ENCODE measurements at regions not wholly inside any gene's neighbourhood (a gene's known extent, or its start where the extent isn't known, plus 50 kb on each side); places are given as distances from the start of the nearest gene placed in this dataset.

DNA sequence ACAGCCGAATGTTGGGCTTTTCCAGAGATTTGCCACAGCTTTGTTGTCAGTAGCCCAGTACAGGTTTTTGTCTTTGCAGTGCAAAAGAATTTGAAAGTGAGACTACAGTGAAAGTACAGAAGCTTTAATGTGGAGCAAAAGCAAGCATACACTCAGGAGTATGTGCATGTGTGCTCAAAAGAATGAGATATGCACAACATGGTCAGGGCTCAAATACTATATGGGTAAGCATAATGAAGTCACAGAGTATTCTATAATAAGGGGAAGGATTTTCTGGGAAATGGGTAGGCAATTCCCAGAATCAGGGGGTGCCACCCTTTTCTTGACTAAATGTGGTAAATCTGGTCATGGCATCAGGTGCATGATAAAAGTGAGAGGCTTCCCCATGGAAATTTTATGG lies 72.1 kb upstream of the SULT1C3 start:
- no peaks in the 10 kb centered on the region for H3K36me3 ChIP-seq
- intact Hi-C loops (cut with DNase I) = no loop called here
- DNase-seq (ENCODE audit: extremely low spot score in 2 of 2) = no peak
- H3K27me3 ChIP-seq = no peaks in the 10 kb centered on the region
- H3K9me3 ChIP-seq = no peaks in the 10 kb centered on the region
- no peak overlapping the region for H3K4me3 ChIP-seq
- no peaks in the 10 kb centered on the region for H3K4me1 ChIP-seq
- no peak overlapping the region for H3K27ac ChIP-seq
- TF ChIP-seq, protein P1, sequence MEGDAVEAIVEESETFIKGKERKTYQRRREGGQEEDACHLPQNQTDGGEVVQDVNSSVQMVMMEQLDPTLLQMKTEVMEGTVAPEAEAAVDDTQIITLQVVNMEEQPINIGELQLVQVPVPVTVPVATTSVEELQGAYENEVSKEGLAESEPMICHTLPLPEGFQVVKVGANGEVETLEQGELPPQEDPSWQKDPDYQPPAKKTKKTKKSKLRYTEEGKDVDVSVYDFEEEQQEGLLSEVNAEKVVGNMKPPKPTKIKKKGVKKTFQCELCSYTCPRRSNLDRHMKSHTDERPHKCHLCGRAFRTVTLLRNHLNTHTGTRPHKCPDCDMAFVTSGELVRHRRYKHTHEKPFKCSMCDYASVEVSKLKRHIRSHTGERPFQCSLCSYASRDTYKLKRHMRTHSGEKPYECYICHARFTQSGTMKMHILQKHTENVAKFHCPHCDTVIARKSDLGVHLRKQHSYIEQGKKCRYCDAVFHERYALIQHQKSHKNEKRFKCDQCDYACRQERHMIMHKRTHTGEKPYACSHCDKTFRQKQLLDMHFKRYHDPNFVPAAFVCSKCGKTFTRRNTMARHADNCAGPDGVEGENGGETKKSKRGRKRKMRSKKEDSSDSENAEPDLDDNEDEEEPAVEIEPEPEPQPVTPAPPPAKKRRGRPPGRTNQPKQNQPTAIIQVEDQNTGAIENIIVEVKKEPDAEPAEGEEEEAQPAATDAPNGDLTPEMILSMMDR (IDR thresholded peaks at IDR 0.05) = no peak
- no peak for TF ChIP-seq POLR2A (IDR thresholded peaks at IDR 0.05)
- TF ChIP-seq POLR2AphosphoS5 (IDR thresholded peaks at IDR 0.05; ENCODE audit: insufficient read depth in 1 of 2, low read depth in 1 of 2) = no peak

DNA sequence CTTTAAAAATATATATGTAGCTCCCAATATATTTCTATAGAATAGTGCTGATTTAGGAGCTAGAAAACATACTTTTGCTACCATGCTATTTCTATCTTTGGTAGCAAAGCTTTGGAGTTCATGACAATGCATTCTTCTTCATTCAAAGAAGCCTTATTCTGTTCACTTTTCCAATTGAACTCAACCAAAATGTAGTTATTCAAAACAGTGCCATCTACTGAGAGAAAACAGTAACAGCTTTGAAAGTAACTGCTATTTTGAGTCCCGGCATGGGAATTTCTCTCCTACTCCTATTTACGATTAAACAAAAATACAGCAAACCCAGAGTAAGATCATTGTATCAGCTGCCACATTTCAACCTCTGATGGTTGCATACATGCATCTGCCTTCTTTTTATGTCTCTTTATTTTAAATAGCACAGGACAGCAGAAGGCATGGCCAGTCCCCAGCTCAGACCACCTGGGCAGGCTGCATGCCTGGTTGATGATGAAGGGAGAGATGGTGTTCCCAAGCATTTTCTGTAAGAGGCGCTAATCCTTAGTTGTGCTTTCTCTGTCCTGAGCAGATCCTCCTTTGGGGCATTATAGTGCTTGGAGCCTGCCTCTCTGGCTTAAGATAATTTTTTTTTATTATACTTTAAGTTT lies 69.7 kb upstream of the SULT1C3 start:
- Histone ChIP-seq H3K4me1 (no peaks in the 10 kb centered on the region), H3K9me3 (no peaks in the 10 kb centered on the region), H3K27me3 (no peaks in the 10 kb centered on the region), H3K27ac (no peak overlapping the region), H3K4me3 (no peak overlapping the region), H3K36me3 (no peaks in the 10 kb centered on the region)
- intact Hi-C loops (cut with DNase I) = no loop called here
- no peak for TF ChIP-seq POLR2AphosphoS5 (IDR thresholded peaks at IDR 0.05; ENCODE audit: insufficient read depth in 1 of 2, low read depth in 1 of 2)
- TF ChIP-seq, protein P1 (IDR thresholded peaks at IDR 0.05) = no peak
- no peak for TF ChIP-seq POLR2A (IDR thresholded peaks at IDR 0.05)
- no peak for DNase-seq (ENCODE audit: extremely low spot score in 2 of 2)

DNA sequence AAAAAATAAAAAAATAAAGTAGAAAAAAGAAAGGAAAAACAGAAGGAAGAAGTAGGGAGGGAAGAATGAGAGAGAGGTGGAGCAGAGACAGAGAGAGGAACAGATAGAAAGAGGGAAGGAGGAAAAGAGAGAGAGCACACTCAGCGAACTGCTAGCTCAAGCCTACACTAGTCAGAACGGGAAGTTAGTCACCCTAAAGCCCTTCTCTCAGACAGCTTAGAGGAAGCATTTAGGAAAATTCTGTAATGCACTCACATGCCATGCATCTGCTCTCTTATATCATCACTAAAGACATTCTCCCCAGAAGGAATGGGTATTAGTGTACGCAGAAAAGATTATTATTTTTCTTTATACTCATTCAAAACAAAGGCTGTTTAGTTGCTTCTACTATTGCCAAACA lies 68.1 kb upstream of the SULT1C3 start:
- Histone ChIP-seq H3K9me3 (no peaks in the 10 kb centered on the region), H3K36me3 (no peaks in the 10 kb centered on the region), H3K4me3 (no peak overlapping the region), H3K27me3 (no peaks in the 10 kb centered on the region), H3K4me1 (no peaks in the 10 kb centered on the region), H3K27ac (no peak overlapping the region)
- no peak for DNase-seq (ENCODE audit: extremely low spot score in 2 of 2)
- TF ChIP-seq, protein P1 (IDR thresholded peaks at IDR 0.05) = no peak
- TF ChIP-seq POLR2AphosphoS5 (IDR thresholded peaks at IDR 0.05; ENCODE audit: insufficient read depth in 1 of 2, low read depth in 1 of 2) (no peak), POLR2A (IDR thresholded peaks at IDR 0.05) (no peak)
- intact Hi-C loops (cut with DNase I) = no loop called here

DNA sequence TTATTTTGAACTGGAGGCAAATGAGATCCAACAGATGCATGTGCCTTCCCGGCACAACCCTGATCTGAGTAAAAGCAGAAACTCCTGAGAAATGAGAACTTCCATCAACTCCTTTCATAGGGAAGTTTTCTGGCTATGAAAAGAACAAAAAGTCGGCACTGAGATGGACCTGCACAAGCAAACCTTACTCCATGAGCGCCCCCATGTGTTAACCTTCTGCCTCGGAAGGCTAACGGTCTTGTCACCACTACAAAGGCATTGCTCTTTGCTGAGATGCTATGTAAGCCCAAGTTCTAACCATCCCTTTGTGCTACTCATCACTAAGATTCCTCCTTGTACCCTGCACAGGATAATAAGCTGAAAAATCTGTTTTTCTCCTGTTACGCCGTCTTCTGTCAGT lies 57.3 kb upstream of the SULT1C3 start:
- Histone ChIP-seq H3K36me3 (no peaks in the 10 kb centered on the region), H3K4me3 (no peak overlapping the region), H3K4me1 (no peaks in the 10 kb centered on the region), H3K27ac (no peak overlapping the region), H3K9me3 (no peaks in the 10 kb centered on the region), H3K27me3 (no peaks in the 10 kb centered on the region)
- intact Hi-C loops (cut with DNase I) = no loop called here
- no peak for DNase-seq (ENCODE audit: extremely low spot score in 2 of 2)
- TF ChIP-seq, protein P1 (IDR thresholded peaks at IDR 0.05) = no peak
- no peak for TF ChIP-seq POLR2A (IDR thresholded peaks at IDR 0.05)
- TF ChIP-seq POLR2AphosphoS5 (IDR thresholded peaks at IDR 0.05; ENCODE audit: insufficient read depth in 1 of 2, low read depth in 1 of 2) = no peak

DNA sequence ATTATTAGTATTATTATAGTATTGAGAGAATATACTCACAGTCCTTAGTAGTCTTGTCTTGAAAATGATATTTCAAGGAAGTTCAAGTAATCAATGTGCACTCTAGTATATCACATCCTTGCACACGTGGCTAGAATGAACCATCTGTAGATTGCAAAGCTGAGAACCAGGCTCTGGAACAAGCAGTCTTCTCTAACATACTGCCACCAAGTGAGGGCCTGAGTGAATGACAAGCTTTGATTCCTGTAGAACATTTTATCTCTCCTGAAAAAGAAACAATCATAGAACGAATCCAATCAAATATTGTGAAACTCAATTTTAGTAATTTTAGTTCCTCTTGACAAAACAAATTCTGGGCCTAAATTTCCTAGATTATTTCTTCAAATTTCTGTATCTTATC lies 55.3 kb upstream of the SULT1C3 start:
- intact Hi-C loops (cut with DNase I) = no loop called here
- Histone ChIP-seq H3K27me3 (no peaks in the 10 kb centered on the region), H3K9me3 (no peaks in the 10 kb centered on the region), H3K4me3 (no peak overlapping the region), H3K27ac (no peak overlapping the region), H3K4me1 (no peaks in the 10 kb centered on the region), H3K36me3 (no peaks in the 10 kb centered on the region)
- no peak for DNase-seq (ENCODE audit: extremely low spot score in 2 of 2)
- TF ChIP-seq, protein P1 (IDR thresholded peaks at IDR 0.05) = no peak
- TF ChIP-seq POLR2AphosphoS5 (IDR thresholded peaks at IDR 0.05; ENCODE audit: insufficient read depth in 1 of 2, low read depth in 1 of 2) (no peak), POLR2A (IDR thresholded peaks at IDR 0.05) (no peak)

Data from vagina (tissue), 2 donors.